Stimulated activated CD4-positive, alpha-beta T cell treated with anti-CD3 and anti-CD28 coated beads, Interleukin-2, amount 100 ng/mL, for 48 hours (primary cell): ENCODE measurements at regions not wholly inside any gene's neighbourhood (a gene's known extent, or its start where the extent isn't known, plus 50 kb on each side); places are given as distances from the start of the nearest gene placed in this dataset.
"Not testable (repeated sequence)": the region's sequence is repeated elsewhere in the genome, so short reads cannot be mapped to it uniquely, and the experiment has no call there.

Experiments
- DNase-seq, 2 donors: peaks; one replicate each; pipeline ENCODE4 v3.0.0-alpha.2; 2020

DNA sequence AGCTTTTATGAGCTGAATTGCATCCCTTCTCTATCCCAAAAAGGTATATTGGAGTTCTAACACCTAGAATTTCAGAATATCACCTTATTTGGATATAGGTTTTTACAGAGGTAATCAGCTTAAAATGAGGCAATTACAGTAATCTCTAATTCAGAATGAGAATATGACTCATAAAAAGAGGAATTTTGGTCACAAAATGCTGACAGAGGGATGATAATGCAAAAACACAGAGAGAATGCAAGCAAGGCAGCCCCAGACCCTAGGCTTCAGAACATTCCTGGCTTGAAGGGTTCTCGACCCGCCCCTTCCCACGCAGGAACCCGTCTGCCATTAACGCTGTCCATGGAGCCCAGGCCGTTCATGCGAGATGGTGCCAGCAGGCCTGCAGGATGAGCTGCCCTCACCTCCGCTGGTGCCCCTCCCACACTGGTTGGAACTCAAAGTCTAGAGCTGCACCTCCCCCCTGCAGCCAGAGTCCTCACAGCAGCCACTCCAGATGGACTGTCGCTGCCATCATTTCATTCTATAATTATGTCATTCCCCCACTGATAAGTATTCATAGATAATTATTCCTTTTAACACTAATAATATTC is 1173.4 kb upstream of the ACO1 start:
- DNase-seq = no peak

DNA sequence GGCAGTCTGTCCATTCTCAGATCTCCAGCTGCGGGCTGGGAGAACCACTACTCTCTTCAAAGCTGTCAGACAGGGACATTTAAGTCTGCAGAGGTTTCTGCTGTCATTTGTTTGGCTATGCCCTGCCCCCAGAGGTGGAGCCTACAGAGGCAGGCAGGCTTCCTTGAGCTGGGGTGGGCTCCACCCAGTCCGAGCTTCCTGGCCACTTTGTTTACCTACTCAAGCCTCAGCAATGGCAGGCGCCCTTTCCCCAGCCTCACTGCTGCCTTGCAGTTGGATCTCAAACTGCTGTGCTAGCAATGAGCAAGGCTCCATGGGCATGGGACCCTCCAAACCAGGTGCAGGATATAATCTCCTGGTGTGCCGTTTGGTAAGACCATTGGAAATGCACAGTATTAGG is 1154.5 kb upstream of the ACO1 start:
- not testable (repeated sequence) for DNase-seq

DNA sequence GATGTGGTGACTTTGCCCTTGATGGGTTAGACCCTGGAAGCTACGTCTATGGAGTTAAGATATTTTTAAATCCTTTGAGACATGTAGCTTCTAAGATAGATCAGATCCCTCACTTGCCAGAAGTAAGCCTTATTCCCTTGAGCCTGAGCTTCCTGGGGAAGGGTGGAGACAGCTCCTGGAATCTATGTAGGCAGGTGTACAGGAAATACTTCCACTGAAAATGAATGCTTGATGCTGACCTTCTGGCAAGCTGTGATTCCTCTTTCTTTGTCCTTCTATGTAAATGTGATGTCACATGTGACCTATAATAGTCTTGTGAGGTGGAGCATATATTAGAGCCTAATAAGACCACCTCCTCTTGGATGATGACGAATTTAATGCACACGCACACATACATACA is 1152.0 kb upstream of the ACO1 start:
- DNase-seq = no peak

DNA sequence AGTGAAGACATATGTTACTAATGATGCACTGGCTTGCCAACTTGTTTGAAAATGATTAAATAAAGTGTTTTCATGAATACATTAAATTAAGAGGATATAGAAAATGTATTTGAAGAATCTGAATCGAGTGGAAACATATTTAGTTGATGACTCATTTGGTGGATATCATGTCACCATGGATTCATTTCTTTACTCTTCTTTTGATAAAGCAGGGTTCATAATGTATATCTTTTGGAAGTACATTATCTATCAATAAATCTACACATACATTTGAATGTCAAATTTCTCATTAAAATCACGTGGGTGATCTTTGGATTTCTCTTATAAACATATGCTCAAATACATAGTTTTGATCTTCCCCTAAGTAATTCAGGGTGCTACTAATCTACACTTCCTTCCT is 1148.1 kb upstream of the ACO1 start:
- DNase-seq = no peak

DNA sequence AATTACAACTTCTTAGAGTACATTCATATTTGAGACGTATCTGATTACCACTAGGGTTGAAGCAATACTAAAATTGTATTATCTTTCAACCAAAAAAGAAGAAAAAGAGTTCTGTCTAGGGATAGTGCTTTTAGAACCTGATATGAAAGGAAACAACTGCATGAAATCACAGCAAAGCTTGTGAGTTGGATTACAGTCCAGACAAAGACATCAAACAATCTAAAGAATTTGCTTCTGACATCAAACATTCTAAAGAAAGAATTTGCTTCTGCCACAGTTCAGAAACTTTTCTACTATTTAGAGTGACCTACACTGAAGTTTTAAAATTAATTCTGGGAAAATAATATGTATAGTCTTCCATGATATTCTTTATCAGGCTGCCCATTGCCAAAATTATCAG is 1141.1 kb upstream of the ACO1 start:
- DNase-seq = no peak

DNA sequence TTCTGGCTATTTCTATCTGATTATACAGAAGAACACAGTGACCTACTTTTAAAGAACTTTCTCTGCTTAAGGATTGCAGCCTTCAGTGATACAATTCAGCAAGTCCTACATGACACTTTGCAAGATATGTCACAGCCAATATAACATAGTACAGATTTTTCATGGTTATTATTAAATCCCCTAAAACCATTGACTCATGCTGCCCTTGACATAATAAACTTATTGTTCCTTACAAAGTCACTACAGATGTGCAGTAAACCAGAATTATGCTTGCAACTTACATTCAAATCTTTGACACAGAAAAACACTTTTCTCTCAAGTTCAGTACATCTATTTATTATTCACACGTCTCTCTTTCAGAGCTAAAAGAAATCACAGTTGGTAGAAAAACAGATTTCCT is 1136.3 kb upstream of the ACO1 start:
- DNase-seq = no peak

DNA sequence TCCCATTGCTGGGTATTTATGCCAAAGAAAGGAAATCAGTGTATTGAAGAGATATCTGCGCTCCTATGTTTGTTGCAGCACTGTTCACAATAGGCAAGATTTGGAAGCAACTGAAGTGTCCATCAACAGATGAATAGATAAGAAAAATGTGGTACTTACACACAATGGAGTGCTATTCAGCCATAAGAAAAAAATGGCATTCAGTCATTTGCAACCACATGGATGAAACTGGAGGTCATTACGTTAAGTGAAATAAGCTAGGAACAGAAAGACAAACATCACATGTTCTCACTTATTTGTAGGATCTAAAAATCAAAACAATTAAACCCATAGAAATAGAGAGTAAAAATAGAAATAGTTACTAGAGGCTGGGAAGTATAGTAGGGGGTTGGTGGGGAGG is 1133.1 kb upstream of the ACO1 start:
- no peak for DNase-seq

DNA sequence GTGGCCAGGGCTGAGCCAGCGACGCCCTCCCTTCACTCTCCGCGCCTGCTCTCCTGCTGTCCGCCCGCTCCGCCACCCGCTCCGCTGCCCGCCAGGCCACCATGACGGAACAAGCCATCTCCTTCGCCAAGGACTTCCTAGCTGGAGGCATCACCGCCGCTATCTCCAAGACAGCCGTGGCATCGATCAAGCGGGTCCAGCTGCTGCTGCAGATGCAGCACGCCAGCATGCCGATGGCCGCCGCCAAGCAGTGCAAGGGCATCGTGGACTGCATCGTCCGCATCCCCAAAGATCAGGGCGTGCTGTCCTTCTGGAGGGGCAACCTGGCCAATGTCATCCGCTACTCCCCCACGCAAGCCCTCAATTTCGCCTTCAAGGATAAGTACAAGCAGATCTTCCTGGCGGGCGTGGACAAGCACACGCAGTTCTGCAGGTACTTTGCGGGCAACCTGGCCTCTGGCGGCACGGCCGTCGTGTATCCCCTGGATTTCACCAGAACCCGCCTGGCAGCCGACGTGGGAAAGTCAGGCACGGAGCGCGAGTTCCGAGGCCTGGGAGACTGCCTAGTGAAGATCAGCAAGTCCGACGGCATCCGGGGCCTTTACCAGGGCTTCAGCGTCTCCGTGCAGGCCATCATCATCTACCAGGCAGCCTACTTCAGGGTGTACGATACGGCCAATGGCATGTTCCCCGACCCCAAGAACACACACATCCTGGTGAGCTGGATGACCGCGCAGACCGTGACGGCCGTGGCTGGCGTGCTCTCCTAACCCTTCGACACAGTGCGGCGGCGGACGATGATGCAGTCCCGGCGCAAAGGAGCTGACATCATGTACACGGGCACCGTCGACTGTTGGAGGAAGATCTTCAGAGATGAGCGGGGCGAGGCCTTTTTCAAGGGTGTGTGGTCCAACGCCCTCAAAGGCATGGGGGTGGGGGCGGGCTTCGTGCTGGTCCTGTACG is 1130.4 kb upstream of the ACO1 start:
- no peak for DNase-seq

DNA sequence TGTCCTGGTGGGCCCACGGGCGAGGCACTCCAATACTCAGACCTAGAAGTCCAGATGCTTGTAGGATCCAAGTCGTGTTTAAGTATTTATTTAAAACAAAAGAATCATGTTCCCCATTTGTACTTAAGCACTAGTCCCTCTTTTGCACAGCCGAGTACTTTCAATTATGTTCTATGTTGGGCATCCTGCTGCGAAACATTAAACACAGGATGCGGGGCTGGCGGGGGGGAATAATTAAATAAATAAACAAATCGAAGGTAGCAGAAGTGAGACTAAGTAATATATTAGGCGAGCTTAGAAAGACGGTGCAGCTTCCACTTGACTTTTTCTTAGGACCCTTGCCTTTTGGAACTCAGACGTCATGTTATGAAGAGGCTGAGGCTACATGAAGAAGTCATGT is 1129.2 kb upstream of the ACO1 start:
- DNase-seq = no peak

DNA sequence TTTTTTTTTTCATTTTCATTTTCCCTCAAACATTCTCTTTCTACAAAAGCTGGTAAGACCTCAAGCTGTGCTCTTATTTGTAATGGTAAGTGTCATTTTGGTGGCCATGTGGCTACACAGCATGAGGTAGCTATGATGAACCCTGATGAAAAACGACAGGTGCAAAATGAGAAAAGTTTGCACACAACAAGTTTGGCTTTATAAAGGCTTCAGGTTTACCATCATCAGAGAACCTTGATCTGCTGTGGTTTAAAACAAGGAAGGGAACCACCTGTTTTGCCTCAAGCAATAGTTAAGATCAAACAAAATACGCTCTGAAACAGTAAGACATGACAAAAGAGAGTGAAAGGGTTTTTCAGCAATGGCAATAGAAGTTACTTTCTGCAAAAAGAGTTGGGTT is 1124.6 kb upstream of the ACO1 start:
- no peak for DNase-seq

DNA sequence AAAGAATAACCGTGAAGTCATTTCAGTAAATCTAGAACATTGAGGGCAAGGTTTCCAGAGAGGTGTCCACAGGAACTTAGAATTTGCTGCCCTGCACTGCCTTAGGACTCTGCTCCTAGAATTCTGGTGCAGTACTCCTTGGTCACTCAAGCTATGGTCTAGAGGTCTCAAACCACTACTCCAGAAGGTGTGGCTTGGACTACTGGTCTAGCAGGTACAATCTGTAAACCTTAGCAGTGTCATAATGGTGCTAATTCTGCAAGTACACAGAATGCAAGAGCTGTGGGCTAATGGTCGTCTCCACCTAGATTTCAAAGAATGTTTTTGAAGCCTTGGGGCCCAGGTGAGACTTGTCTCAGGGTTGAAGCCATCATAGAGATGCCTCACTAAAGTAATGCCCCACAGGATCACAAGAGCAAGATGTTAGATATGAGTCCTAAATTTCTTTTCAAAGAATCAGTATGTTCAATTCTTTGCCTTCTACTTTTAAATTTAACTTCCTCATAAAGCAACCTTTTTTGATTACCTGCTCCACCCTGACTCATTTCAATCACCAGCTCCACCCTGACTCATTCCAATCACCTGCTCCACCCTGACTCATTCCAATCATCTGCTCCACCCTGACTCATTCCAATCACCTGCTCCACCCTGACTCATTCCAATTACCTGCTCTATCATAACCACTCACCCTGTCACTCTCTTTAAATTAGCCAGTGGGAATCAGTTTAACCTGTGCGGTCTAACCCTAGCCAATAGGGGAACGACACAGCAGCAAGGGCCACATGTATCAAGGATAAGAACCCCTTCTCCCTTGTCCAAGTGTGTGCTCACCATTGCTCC is 1111.8 kb upstream of the ACO1 start:
- DNase-seq = no peak

DNA sequence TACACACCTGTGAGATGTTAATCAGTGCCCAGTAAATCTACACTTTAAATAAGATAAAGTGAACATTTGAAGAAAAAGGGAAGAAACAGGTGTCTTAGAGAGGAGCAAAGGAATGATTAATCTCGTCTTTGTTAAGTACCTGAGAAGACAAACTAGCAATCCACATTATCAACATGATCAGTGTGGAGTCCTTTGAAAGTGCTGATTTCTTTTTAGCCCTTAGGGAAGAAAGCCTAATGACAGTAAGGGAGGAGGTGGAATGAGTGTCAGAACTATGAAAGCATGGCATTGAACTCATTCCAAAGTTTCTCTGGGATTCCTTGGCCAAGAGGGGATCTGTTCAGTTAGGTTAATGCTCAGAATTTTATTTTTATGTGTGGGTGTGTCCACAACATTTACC is 1109.0 kb upstream of the ACO1 start:
- DNase-seq = no peak

DNA sequence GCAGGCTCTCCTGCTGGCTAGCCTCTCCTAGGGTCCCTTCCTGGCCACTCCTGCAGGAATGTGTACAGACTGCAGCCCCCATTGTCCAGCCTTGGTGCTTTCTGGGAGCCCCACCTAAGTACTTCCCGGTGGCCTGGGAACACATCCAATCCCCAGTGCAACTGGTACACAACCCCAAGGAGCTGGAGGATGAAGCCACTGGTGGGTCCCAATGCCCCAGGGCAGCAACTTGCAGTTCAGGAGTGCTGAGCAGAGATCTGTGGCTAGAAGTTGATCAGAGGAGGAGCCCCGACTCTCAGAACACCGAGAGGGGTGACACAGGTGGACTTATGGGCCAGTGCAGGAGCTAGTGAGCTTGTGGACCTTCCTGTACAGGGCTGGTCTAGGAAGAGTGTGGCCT is 1093.7 kb upstream of the ACO1 start:
- no peak for DNase-seq

DNA sequence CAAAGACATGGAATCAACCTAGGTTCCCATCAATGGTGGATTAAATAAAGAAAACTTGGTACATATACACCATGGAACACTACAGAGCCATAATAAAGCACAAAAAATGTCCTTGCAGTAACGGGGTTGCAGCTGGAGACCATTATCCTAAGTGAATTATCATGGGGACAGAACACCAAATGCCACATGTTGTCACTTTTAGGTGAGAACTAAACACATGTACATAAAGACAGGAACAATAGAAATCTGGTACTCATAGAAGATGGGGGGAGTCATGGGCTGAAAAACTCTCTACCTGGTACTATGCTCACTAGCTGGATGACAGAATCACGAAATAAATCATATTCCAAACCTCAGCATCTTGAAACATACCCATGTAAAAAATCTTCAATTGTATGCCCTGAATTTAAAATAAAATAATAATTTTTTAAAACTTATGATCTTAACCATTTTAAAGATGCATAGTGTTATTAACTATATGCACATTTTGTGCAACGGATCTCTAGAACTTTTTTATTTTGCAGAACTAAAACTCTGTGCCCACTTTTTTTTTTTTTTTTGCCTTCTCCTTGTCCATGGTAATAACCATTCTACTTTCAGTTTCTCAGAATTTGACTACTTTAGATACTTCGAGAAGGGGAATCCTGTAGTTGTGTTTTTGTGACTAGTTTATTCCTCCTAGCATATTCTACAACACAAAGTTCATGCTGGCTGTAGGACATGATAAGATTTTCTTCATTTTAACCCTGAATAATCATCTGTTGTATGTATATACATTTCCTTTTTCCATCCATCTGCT is 1081.6 kb upstream of the ACO1 start:
- DNase-seq = no peak

DNA sequence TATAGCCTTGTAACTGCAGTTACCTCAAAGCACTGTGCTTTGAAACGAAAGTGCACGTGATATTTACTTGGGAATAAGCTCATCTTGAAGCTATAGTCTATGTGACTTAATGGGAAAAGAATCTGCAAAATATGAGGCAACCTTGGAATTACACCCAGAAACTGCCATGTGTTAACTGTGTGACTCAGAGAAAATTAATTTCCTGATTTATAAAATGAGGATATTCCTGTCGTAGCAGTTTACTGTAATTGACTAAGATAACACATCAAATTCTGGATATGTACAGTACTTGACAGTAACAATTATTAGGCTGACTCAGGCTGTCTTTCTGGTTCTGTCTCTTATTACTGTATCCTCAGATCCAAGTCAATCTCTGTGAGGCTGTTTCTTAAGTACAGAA is 1079.9 kb upstream of the ACO1 start:
- DNase-seq = no peak

DNA sequence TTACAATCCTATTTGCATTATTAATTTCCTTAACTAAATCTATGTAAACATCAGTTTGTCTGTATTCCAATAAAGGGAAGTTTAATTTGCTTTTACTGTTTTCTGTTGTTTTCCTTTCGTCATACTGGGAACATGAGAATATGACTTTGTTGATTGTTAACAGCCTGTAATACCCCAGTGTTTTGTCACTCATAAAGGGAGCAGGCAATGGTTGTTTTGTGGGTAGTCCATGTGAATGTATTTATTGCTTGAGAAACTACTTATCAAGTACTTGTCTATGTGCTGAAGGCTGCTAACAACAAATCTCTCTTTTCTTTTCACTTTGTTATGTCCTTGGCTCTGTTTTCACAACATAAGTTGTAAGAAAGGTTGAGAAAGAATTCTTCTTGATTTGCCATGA is 1070.2 kb upstream of the ACO1 start:
- no peak for DNase-seq

DNA sequence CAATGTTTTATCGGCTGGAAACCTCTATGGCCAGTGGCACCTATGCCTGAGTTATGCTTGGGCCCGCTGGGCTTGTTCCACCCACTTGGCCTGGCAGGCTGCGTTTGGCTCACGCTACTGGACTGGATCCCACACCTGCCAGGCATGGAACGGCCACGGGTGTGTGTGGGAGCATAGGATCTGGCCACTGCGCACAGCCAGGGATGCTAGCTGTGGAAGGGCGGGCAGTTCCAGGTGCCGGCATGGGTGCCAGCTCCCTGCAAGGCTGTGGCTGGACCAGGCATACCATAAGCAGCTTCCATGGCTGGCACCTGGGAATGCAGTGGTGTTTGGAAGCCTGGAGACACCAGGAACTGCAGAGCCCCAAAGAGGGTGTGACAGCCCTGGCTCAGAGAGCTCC is 1063.9 kb upstream of the ACO1 start:
- DNase-seq = no peak

DNA sequence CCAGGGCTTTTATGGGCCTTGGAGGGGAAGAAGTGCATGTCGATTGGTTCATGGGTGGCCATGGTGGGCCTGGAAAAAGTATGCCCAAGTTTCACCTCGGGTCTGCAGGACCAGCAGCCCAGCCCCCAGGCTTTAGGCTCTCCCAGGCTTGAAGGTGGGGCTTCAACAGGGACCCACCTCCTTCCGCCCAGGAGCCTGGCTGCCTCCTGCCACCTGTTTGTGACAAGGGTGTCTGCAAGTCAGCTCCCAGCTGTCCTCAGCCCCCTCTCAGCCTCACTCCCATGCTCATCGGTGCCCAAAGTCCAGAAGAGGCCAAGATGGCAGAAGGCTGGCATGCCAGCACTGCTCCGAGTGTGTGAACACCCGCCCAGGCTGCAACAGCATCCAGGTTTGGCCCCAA is 1063.2 kb upstream of the ACO1 start:
- DNase-seq = no peak

DNA sequence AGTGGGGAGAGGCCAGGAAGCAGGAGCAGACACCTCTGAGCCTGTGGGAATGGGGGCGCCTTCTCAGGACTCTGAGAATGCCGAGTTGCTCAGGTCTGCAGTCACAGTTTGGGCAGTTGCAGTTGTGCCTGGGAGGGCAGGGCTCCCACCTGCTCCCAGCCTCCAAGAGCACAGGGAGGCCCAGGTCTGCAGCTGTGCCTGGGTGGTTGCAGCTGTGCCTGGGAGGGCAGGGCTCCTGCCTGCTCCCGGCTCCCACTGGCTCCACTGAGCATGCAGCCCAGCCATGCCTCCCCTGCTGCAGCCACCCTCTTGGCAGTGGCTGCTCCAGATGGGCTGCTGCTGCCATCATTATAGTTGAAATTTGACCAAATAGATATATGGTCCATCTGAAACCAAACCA is 1062.8 kb upstream of the ACO1 start:
- DNase-seq = no peak

DNA sequence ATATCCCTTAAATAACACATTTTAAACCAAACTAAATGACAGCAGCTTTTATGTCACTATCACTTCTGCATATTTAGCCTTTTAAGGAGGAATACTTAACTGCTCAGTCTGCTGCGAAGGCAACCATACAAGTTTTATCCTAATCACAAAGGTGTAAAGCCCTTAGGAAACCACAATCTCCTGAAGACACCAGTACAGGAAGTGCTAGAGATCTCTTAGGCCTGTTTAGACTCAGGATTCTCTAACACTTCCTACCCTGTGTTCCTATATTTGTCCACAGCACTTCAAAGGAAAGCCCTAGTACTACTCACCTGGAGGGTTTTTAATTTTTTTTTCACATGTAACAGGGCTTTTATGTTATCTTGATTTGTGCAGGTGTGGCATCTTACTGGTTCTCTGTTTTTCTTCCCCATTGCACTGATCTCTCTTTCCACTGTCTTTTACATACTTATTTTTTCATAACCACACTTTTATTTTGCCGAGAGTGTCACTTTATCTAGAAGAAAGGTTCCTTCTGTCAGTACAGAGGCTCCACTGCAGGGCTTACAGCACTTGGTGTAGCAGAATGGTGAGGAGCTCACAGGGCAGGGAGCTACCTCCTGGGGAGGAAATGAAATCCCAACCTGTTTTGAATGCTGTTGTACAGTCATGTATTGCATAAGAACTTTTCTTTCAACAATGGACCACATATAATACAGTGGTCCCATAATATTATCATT is 1060.6 kb upstream of the ACO1 start:
- DNase-seq = no peak

DNA sequence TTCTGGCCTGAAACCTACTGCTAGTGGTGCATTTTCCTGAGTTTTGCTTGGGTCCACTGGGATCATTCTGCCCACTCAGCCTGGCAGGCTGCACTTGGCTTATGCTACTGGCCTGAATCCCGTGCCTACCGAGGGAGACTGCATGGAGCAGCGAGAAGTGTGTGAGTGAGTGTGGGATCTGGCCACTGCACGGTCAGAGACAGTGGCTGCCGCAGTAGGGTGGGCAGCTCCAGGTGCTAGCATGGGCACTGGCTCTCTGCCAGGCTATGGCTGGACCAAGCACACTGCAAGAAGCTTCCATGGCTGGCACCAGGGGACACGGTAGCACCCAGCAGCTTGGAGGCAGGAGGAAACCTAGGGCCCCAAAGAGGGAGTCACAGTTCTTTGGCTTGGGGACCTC is 1058.7 kb upstream of the ACO1 start:
- no peak for DNase-seq

DNA sequence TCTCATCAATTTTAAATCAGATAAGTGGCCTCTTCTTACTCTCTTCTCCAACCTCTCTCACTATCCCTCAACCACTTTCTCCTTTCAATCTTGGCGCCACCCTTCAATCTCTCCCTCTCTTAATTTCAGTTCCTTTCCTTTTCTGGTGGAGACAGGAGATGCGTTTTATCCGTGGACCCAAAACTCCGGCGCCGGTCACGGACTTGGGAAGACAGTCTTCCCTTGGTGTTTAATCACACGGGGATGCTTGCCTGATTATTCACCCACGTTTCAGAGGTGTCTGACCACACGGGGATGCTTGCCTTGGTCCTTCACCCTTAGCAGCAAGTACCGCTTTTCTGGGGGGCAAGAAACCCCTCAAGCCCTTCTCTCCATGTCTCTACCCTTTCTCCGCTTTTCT is 1057.6 kb upstream of the ACO1 start:
- DNase-seq = not testable (repeated sequence)
